Breast epithelium (tissue), 4 donors: ENCODE measurements at regions not wholly inside any gene's neighbourhood (a gene's known extent, or its start where the extent isn't known, plus 50 kb on each side); places are given as distances from the start of the nearest gene placed in this dataset.

ENCODE experiments used
- DNase-seq, 2 donors: peaks; one replicate each; pipeline ENCODE4 v3.0.0-alpha.2; 2019; ENCODE audit warnings: low spot score in 2 of 2
- H3K27ac ChIP-seq, 2 donors: fragments of 200-600 bp; sonication (generic) in 1 of 2; one replicate each; pipeline ENCODE4 v1.5.1; 2016 to 2019; ENCODE audit warnings: mild to moderate bottlenecking in 1 of 2
- H3K27me3 ChIP-seq, 2 donors: fragments of 200-600 bp; sonication (generic) in 1 of 2; one replicate each; pipeline versions ENCODE4 v1.5.1 to v1.6.0; 2017 to 2019; ENCODE audit warnings: control low read depth in 1 of 2, mild to moderate bottlenecking in 1 of 2
- H3K36me3 ChIP-seq: fragments of 200-600 bp; one replicate; pipeline ENCODE4 v1.5.1; 2019
- H3K4me1 ChIP-seq, 2 donors: fragments of 200-600 bp; sonication (generic); one replicate each; pipeline ENCODE4 v1.5.1; 2016 to 2019; ENCODE audit warnings: control low read depth in 1 of 2
- H3K4me3 ChIP-seq, 3 donors: fragments of 200-600 bp; sonication (generic); 1 replicate in 2 of 3; 2 replicates in 1 of 3; pipeline ENCODE4 v1.5.1; 2016 to 2019; ENCODE audit warnings: mild to moderate bottlenecking in 3 of 3, moderate library complexity in 2 of 3
- H3K9me3 ChIP-seq, 2 donors: fragments of 200-600 bp; sonication (generic) in 1 of 2; one replicate each; pipeline ENCODE4 v1.5.1; 2016 to 2019; ENCODE audit warnings: control low read depth in 1 of 2
- POLR2A ChIP-seq: fragments of 450-650 bp; IDR thresholded peaks from one replicate; pipeline ENCODE4 v1.6.1; 2016; ENCODE audit warnings: antibody characterized with exemption, mild to moderate bottlenecking, moderate library complexity
- POLR2AphosphoS5 ChIP-seq, 3 donors: sonication (generic); formaldehyde crosslinking; IDR thresholded peaks; one replicate each; pipeline ENCODE4 v1.6.1; 2017; ENCODE audit warnings: antibody characterized with exemption in 3 of 3
- intact Hi-C: fragments of 100-400 bp; cut with DNase I; formaldehyde crosslinking; loops from one replicate; pipeline ENCODE4 v1.15.1; 2023; ENCODE audit warnings: low total_unique reads
- TF ChIP-seq, protein P1 (sequence below), 3 donors: fragments of 450-650 bp; IDR thresholded peaks; one replicate each; pipeline ENCODE4 v1.5.1; 2016 to 2017; ENCODE audit warnings: antibody characterized with exemption in 3 of 3, mild to moderate bottlenecking in 3 of 3, moderate library complexity in 3 of 3

DNA sequence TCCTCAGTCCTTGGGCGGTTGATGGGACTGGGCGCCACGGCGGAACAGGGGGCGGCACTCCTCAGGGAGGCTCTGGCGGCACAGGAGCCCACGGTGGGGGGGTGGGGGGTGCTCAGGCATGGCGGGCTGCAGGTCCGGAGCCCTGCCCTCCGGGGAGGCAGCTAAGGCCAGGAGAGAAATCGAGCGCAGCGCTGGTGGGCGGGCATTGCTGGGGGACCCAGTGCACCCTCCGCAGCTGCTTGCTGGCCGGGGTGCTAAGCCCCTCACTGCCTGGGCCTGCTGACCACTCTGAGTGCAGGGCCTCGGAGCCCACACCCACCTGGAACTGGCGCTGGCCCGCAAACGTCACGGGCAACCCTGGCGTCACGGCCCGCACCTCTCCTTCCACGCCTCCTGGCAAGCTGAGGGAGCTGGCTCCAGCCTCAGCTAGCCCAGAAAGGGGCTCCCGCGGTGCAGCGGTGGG, 164.9 kb upstream of the AGA start:
- DNase-seq = no peak
- no peaks in the 10 kb centered on the region for H3K36me3 ChIP-seq
- intact Hi-C loops = no loop called here
- H3K27ac ChIP-seq = no peak overlapping the region
- no peaks in the 10 kb centered on the region for H3K4me1 ChIP-seq
- no peak overlapping the region for H3K4me3 ChIP-seq
- H3K27me3 ChIP-seq = no peaks in the 10 kb centered on the region
- TF ChIP-seq POLR2A (no peak), POLR2AphosphoS5 (IDR thresholded peaks at IDR 0.05) (no peak)
- TF ChIP-seq, protein P1, sequence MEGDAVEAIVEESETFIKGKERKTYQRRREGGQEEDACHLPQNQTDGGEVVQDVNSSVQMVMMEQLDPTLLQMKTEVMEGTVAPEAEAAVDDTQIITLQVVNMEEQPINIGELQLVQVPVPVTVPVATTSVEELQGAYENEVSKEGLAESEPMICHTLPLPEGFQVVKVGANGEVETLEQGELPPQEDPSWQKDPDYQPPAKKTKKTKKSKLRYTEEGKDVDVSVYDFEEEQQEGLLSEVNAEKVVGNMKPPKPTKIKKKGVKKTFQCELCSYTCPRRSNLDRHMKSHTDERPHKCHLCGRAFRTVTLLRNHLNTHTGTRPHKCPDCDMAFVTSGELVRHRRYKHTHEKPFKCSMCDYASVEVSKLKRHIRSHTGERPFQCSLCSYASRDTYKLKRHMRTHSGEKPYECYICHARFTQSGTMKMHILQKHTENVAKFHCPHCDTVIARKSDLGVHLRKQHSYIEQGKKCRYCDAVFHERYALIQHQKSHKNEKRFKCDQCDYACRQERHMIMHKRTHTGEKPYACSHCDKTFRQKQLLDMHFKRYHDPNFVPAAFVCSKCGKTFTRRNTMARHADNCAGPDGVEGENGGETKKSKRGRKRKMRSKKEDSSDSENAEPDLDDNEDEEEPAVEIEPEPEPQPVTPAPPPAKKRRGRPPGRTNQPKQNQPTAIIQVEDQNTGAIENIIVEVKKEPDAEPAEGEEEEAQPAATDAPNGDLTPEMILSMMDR (IDR thresholded peaks at IDR 0.05) = no peak
- no peaks in the 10 kb centered on the region for H3K9me3 ChIP-seq

DNA sequence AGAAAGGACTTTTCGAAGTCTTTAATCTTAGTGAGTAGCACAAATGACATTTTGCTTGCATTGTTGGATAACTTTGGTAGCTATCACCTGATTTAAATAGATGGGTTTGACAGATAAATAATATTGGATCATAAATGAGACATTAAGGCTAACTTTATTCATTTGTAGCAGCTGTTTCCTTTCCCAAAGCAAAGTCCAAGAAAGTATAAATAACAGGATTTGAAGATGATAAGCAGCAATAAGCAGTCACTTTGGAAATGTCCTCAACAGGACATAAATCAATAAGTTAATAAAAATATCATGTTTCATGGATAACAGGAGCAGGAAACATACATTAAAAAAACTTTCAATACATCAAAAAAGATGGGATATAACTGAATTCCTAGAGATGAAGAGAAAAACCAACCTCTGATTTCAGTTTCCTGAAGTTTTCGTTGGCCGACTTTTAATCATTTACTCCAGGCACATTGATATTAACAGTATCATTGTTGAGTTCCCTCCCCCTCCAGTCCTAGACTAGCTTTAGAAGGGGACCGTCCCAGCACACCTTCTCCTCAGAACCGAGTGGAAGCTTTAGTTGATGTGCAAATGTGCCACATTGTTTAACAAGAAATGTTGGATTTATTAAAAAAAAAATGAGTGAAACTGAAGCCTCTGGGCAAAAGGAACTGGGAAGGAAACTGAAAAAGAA, 169.9 kb upstream of the AGA start:
- no peak for DNase-seq
- TF ChIP-seq POLR2A (no peak), POLR2AphosphoS5 (IDR thresholded peaks at IDR 0.05) (no peak)
- TF ChIP-seq, protein P1 (IDR thresholded peaks at IDR 0.05) = no peak
- intact Hi-C loops = no loop called here
- H3K4me3 ChIP-seq = no peak overlapping the region
- H3K36me3 ChIP-seq = no peaks in the 10 kb centered on the region
- no peaks in the 10 kb centered on the region for H3K9me3 ChIP-seq
- H3K27me3 ChIP-seq = no peaks in the 10 kb centered on the region
- no peaks in the 10 kb centered on the region for H3K4me1 ChIP-seq
- no peak overlapping the region for H3K27ac ChIP-seq

DNA sequence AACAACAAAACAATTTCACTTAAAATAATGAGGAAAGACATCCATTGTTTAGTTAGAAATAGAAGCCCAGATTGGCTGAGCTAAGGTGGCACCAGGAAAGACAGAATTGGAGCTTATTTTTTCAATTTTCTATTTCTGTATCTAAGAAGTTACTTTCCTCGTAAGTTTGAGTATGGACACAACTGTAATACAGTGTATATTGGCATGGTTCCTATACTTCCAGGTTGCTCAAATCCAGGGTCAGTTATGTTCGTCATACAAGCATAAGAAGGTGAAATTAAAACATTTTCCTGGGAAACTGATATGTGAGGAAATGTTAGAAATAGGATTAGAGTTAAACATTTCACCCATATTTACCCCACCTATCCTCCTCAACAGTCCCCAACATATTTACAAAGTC, 170.4 kb upstream of the AGA start:
- Histone ChIP-seq H3K4me1 (no peaks in the 10 kb centered on the region), H3K27ac (no peak overlapping the region), H3K36me3 (no peaks in the 10 kb centered on the region), H3K4me3 (no peak overlapping the region), H3K27me3 (no peaks in the 10 kb centered on the region), H3K9me3 (no peaks in the 10 kb centered on the region)
- intact Hi-C loops = no loop called here
- DNase-seq = no peak
- TF ChIP-seq, protein P1 (IDR thresholded peaks at IDR 0.05) = no peak
- TF ChIP-seq POLR2A (no peak), POLR2AphosphoS5 (IDR thresholded peaks at IDR 0.05) (no peak)

DNA sequence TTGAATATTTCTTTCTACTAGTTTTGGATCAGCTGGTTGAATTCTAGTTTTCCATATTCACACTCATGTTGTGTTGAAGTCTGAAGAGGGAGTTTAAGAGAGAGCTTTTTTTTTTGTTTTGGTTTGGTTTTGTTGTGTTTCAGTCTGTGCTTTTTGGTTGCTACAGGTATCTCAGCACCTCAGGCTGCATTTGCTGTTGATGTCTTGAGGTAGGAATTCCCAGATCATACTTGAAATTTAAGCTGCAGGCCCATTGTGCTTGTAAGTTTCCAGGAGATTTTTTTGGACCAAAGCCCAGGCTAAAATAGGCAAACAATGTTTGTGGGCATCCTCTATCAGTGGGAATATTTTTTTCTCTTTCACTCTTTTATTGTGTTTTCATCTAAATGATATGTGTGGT, 190.2 kb upstream of the AGA start:
- no peaks in the 10 kb centered on the region for H3K9me3 ChIP-seq
- no peak overlapping the region for H3K27ac ChIP-seq
- H3K4me3 ChIP-seq = no peak overlapping the region
- TF ChIP-seq POLR2A = no peak
- TF ChIP-seq, protein P1 (IDR thresholded peaks at IDR 0.05) = no peak
- TF ChIP-seq POLR2AphosphoS5 (IDR thresholded peaks at IDR 0.05) = no peak
- no peaks in the 10 kb centered on the region for H3K36me3 ChIP-seq
- intact Hi-C loops = no loop called here
- no peaks in the 10 kb centered on the region for H3K27me3 ChIP-seq
- H3K4me1 ChIP-seq = no peaks in the 10 kb centered on the region
- no peak for DNase-seq

DNA sequence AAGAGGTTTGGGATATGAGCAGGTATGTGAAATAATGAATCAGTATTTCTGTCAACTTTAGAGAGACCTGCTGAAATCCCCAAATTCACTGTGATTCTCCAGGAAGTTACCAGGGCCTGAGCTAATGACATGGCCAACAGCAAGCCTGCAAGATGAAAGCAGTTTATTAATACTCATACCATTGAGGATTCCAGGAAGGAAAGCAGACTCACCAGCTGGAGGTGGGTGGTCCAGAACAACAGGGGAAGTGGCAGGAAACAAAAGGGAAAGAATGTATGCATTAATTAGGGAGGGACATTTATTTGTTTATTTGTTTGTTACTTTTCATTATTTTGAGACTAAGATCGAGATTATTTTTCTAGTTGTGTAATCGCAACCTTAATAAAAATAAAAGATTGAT, 196.6 kb upstream of the AGA start:
- intact Hi-C loops = no loop called here
- Histone ChIP-seq H3K27ac (no peak overlapping the region), H3K4me1 (no peaks in the 10 kb centered on the region), H3K36me3 (no peaks in the 10 kb centered on the region), H3K27me3 (no peaks in the 10 kb centered on the region), H3K4me3 (no peak overlapping the region), H3K9me3 (no peaks in the 10 kb centered on the region)
- TF ChIP-seq POLR2AphosphoS5 (IDR thresholded peaks at IDR 0.05) (no peak), POLR2A (no peak)
- TF ChIP-seq, protein P1 (IDR thresholded peaks at IDR 0.05) = no peak
- no peak for DNase-seq
